IMR-90 (cell line): ENCODE measurements at regions not wholly inside any gene's neighbourhood (a gene's known extent, or its start where the extent isn't known, plus 50 kb on each side); places are given as distances from the start of the nearest gene placed in this dataset.

ENCODE experiments used
- ATAC-seq: fragments of 200-7000 bp; cut with Tn5 transposase; 2 replicates; pipeline ENCODE4 v1.9.1; 2020; ENCODE audit warnings: low read depth, mild to moderate bottlenecking, moderate library complexity
- BruUV-seq: library from RNA; stranded (reverse); fragments of 400-500 nt; replicated peaks from 2 replicates; lab custom pipeline; 2021; lab: Mats Ljungman, UMichigan
- CTCF ChIA-PET: fragments of 300-600 bp; formaldehyde crosslinking; extraction: SDS; loops from one replicate; lab custom pipeline; 2021; ENCODE audit warnings: antibody characterized with exemption; lab: Yijun Ruan, JAX
- POLR2A ChIA-PET: fragments of 300-600 bp; sonication (Branson Sonifier 250); formaldehyde crosslinking; loops from one replicate; lab custom pipeline; 2022; ENCODE audit warnings: antibody characterized with exemption; ENCODE audit not compliant: unreplicated experiment; lab: Charles Lee
- DNase-seq: peaks from one replicate; pipeline ENCODE4 v3.0.0; 2013
- H2AFZ ChIP-seq: replicated peaks from 2 replicates; pipeline ENCODE3; 2013; ENCODE audit warnings: low read length, mild to moderate bottlenecking; ENCODE audit not compliant: poor library complexity
- H2AK5ac ChIP-seq: 2 replicates; pipeline ENCODE4 v1.6.1; 2013; ENCODE audit warnings: low read depth, low read length, inconsistent platforms
- H2AK9ac ChIP-seq: replicated peaks from 2 replicates; pipeline ENCODE3; 2013; ENCODE audit warnings: mild to moderate bottlenecking, low read depth, low read length, moderate library complexity; ENCODE audit not compliant: poor library complexity
- H2BK120ac ChIP-seq: 2 replicates; pipeline ENCODE4 v1.6.1; 2013; ENCODE audit warnings: low read depth, low read length, inconsistent platforms
- H2BK15ac ChIP-seq: 3 replicates; pipeline ENCODE4 v1.6.1; 2013; ENCODE audit warnings: low read depth, low read length, inconsistent platforms
- H2BK20ac ChIP-seq: 2 replicates; pipeline ENCODE4 v1.6.1; 2013; ENCODE audit warnings: low read depth, mild to moderate bottlenecking, inconsistent platforms, low read length, moderate library complexity
- H2BK5ac ChIP-seq: 2 replicates; pipeline ENCODE4 v1.6.1; 2013; ENCODE audit warnings: mild to moderate bottlenecking, low read depth, low read length, inconsistent platforms; ENCODE audit not compliant: poor library complexity, severe bottlenecking
- H3K14ac ChIP-seq: replicated peaks from 2 replicates; pipeline ENCODE4 v1.6.1; 2013; ENCODE audit warnings: low read depth, low read length, inconsistent platforms
- H3K18ac ChIP-seq: 2 replicates; pipeline ENCODE4 v1.6.1; 2013; ENCODE audit warnings: low read depth, low read length, control low read depth
- H3K23ac ChIP-seq: 2 replicates; pipeline ENCODE4 v1.6.1; 2013; ENCODE audit warnings: low read depth, low read length, inconsistent platforms
- H3K27ac ChIP-seq: 2 replicates; pipeline ENCODE4 v1.5.1; 2013; ENCODE audit warnings: mild to moderate bottlenecking, control low read depth, low read length; ENCODE audit not compliant: insufficient read depth
- H3K27me3 ChIP-seq: 2 replicates; pipeline ENCODE4 v1.6.1; 2013; ENCODE audit warnings: low read length; ENCODE audit not compliant: control insufficient read depth, insufficient read depth
- H3K36me3 ChIP-seq: 2 replicates; pipeline ENCODE4 v1.6.1; 2013; ENCODE audit warnings: low read length, mixed read lengths; ENCODE audit not compliant: control insufficient read depth, insufficient read depth
- H3K4ac ChIP-seq: 2 replicates; pipeline ENCODE4 v1.6.1; 2013; ENCODE audit warnings: low read depth, low read length, inconsistent platforms
- H3K4me1 ChIP-seq: 2 replicates; pipeline ENCODE4 v1.6.1; 2013; ENCODE audit warnings: low read length, mixed read lengths; ENCODE audit not compliant: control insufficient read depth, insufficient read depth
- H3K4me2 ChIP-seq: 2 replicates; pipeline ENCODE4 v1.6.1; 2013; ENCODE audit warnings: low read depth, mild to moderate bottlenecking, control low read depth, low read length, moderate library complexity
- H3K4me3 ChIP-seq: 2 replicates; pipeline ENCODE4 v1.5.1; 2013; ENCODE audit warnings: low read depth, mild to moderate bottlenecking, control low read depth, low read length, moderate library complexity; ENCODE audit not compliant: insufficient read depth
- H3K56ac ChIP-seq: 2 replicates; pipeline ENCODE4 v1.6.1; 2013; ENCODE audit warnings: low read length, inconsistent platforms; ENCODE audit not compliant: insufficient read depth; ENCODE audit errors: extremely low read depth
- H3K79me1 ChIP-seq, 2 experiments: 2 replicates each; pipeline ENCODE4 v1.6.1; 2013; ENCODE audit warnings: low read length in 2 of 2, inconsistent platforms in 1 of 2, low read depth in 1 of 2
- H3K9ac ChIP-seq: 2 replicates; pipeline ENCODE4 v1.6.1; 2013; ENCODE audit warnings: low read depth, low read length, control low read depth
- H3K9me1 ChIP-seq: 2 replicates; pipeline ENCODE4 v1.6.1; 2013; ENCODE audit warnings: low read length, inconsistent platforms; ENCODE audit not compliant: insufficient read depth
- H3K9me3 ChIP-seq: 2 replicates; pipeline ENCODE4 v1.6.1; 2013; ENCODE audit warnings: low read length; ENCODE audit not compliant: control insufficient read depth, insufficient read depth
- H4K20me1 ChIP-seq: 2 replicates; pipeline ENCODE4 v1.6.1; 2013; ENCODE audit warnings: low read length, inconsistent platforms; ENCODE audit not compliant: insufficient read depth
- H4K5ac ChIP-seq: 2 replicates; pipeline ENCODE4 v1.6.1; 2013; ENCODE audit warnings: mild to moderate bottlenecking, low read depth, low read length, control low read depth
- H4K8ac ChIP-seq, 2 experiments: 2 replicates each; pipeline ENCODE4 v1.6.1; 2013; ENCODE audit warnings: low read depth in 2 of 2, low read length in 2 of 2, control low read depth in 1 of 2, inconsistent platforms in 1 of 2
- H4K91ac ChIP-seq: 2 replicates; pipeline ENCODE4 v1.6.1; 2013; ENCODE audit warnings: low read depth, low read length, inconsistent platforms; ENCODE audit not compliant: insufficient read depth
- BHLHE40 ChIP-seq: fragments of 150-350 bp; IDR thresholded peaks from 2 replicates; pipeline ENCODE4 v1.6.1; 2016; ENCODE audit warnings: mild to moderate bottlenecking, low read depth, low read length
- WGBS, 2 experiments: methylation state at CpG; one replicate each; pipeline versions ENCODE4 v1.1.5 to v1.1.7; 2013; ENCODE audit warnings: missing lambda C conversion rate in 2 of 2; ENCODE audit not compliant: insufficient read length in 1 of 2; ENCODE audit errors: extremely low coverage in 2 of 2; 5-methylcytosine and 5-hydroxymethylcytosine counted together
- dilution Hi-C: fragments of 300-500 bp; cut with HindIII; formaldehyde crosslinking; loops from one replicate; pipeline ENCODE4 v1.14.3; 2018; ENCODE audit warnings: low sequenced_read_pairs; ENCODE audit not compliant: unreplicated experiment
- in situ Hi-C: fragments of 300-500 bp; cut with MboI; formaldehyde crosslinking; loops from 3 replicates; pipeline ENCODE4 v1.14.3; 2019; ENCODE audit warnings: low sequenced_read_pairs, inconsistent platforms, mixed read lengths
- intact Hi-C: fragments of 100-400 bp; cut with micrococcal nuclease; formaldehyde crosslinking; loops from 2 replicates; pipeline ENCODE4 v1.10.0; 2022

DNA sequence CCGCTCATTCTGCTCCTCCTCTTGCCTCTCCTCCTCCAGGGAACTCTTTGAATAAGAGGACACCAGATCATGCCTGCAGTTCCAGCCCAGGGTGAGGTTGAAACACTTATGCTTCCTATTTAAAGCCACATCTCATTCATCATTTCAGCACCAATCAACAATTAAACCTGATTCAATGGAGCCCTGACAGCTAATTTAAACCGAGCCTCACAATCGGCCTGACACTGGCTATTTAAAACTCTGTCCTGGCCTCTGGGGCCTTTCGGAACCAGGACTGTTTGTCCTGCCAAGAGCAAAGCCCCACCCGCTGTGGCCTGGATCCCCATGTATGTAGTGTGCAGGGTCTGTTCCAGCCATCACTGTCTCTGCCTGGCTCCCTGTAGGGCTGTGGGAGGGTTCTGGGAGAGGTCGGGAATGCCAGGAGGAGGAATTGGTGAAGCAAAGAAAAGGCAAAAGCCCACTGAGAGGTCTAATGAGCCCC, 97.4 kb downstream of the MCFD2 start:
- no peaks in the 10 kb centered on the region for H4K20me1 ChIP-seq
- ChIA-PET POLR2A (no interaction called here), CTCF (no interaction called here)
- no peak overlapping the region for H4K5ac ChIP-seq
- H4K91ac ChIP-seq, result peak overlapping the region; percentile 19; the same call in 1 of the 2 replicates
- no peak overlapping the region for H2AK9ac ChIP-seq
- 0 out of 2 replicates have a peak overlapping the region, but pooled peaks have one; percentile 8 for H2AK5ac ChIP-seq
- in situ Hi-C loops (no loop called here), dilution Hi-C loops (no loop called here), intact Hi-C loops (no loop called here)
- no peak for ATAC-seq
- H3K27ac ChIP-seq, result no peak overlapping the region
- no peak for TF ChIP-seq BHLHE40
- H2AFZ ChIP-seq, result peak overlapping the region; percentile 29
- no peak overlapping the region for H3K4me3 ChIP-seq
- no peak overlapping the region for H3K9ac ChIP-seq
- no peak overlapping the region for H2BK5ac ChIP-seq
- H4K8ac ChIP-seq, result no peak overlapping the region; a peak in 1 of 4 replicates
- H3K36me3 ChIP-seq, result no peaks in the 10 kb centered on the region
- peak overlapping the region; percentile 54 for H2BK20ac ChIP-seq
- no peak overlapping the region for H3K56ac ChIP-seq
- peak overlapping the region; percentile 40; the same call in 1 of the 2 replicates for H2BK120ac ChIP-seq
- no peaks in the 10 kb centered on the region for H3K9me3 ChIP-seq
- H3K9me1 ChIP-seq, result peaks cover 8% of the 10 kb centered on the region; the same call in 1 of the 2 replicates
- no TSS peak for BruUV-seq
- DNase-seq, result no peak
- H3K23ac ChIP-seq, result no peak overlapping the region
- peaks cover 0 to 5% of the 10 kb centered on the region in 2 experiments; a peak in 1 of 4 replicates for H3K79me1 ChIP-seq
- peak overlapping the region; percentile 52; the same call in 1 of the 2 replicates for H3K4ac ChIP-seq
- H3K4me1 ChIP-seq, result peaks cover 13% of the 10 kb centered on the region
- no CpG with 5 or more reads among the region's 6 CpGs for WGBS, 2 experiments
- no peak overlapping the region for H3K18ac ChIP-seq
- H3K14ac ChIP-seq, result no peak overlapping the region; the same call in 1 of the 2 replicates
- no peak overlapping the region for H2BK15ac ChIP-seq
- H3K27me3 ChIP-seq, result no peaks in the 10 kb centered on the region
- H3K4me2 ChIP-seq, result no peak overlapping the region
